HG03460 (cell line): ENCODE measurements at regions not wholly inside any gene's neighbourhood (a gene's known extent, or its start where the extent isn't known, plus 50 kb on each side); places are given as distances from the start of the nearest gene placed in this dataset.
"Not testable (repeated sequence)": the region's sequence is repeated elsewhere in the genome, so short reads cannot be mapped to it uniquely, and the experiment has no call there.

Source experiments
- ATAC-seq: cut with Tn5 transposase; IDR thresholded peaks from one replicate; pipeline ENCODE4 v1.9.1; 2021; ENCODE audit not compliant: unreplicated experiment

GRCh38 chr10:8173243-8173865 lies 118.9 kb downstream of the GATA3 start:
- ATAC-seq = no peak

GRCh38 chr10:8173866-8174243 lies 119.4 kb downstream of the GATA3 start:
- no peak for ATAC-seq

GRCh38 chr10:8174762-8175161 lies 120.3 kb downstream of the GATA3 start:
- ATAC-seq = no peak

- not testable (repeated sequence) for ATAC-seq
Observed at GRCh38 chr10:8177526-8177925, 123.0 kb downstream of the GATA3 start.

GRCh38 chr10:8179773-8180172 lies 125.3 kb downstream of the GATA3 start:
- not testable (repeated sequence) for ATAC-seq

- no peak for ATAC-seq
Observed at GRCh38 chr10:8180360-8181109, 126.0 kb downstream of the GATA3 start.

- ATAC-seq = no peak
Observed at GRCh38 chr10:8181496-8182157, 127.1 kb downstream of the GATA3 start.

- ATAC-seq = no peak
Observed at GRCh38 chr10:8182806-8183205, 128.3 kb downstream of the GATA3 start.

- ATAC-seq = no peak
Observed at GRCh38 chr10:8183241-8183704, 128.8 kb downstream of the GATA3 start.

GRCh38 chr10:8187171-8187666 lies 132.7 kb downstream of the GATA3 start:
- no peak for ATAC-seq

GRCh38 chr10:8189458-8189857 lies 135.0 kb downstream of the GATA3 start:
- ATAC-seq = no peak

- ATAC-seq = no peak
Observed at GRCh38 chr10:8192301-8192700, 137.8 kb downstream of the GATA3 start.

- no peak for ATAC-seq
Observed at GRCh38 chr10:8193546-8193945, 139.1 kb downstream of the GATA3 start.

GRCh38 chr10:8194050-8194449 lies 139.6 kb downstream of the GATA3 start:
- ATAC-seq = no peak

GRCh38 chr10:8206882-8207281 lies 152.4 kb downstream of the GATA3 start:
- no peak for ATAC-seq

- ATAC-seq = no peak
Observed at GRCh38 chr10:8211631-8212030, 157.1 kb downstream of the GATA3 start.

- ATAC-seq = no peak
Observed at GRCh38 chr10:8213735-8214134, 159.2 kb downstream of the GATA3 start.

GRCh38 chr10:8214587-8214986 lies 160.1 kb downstream of the GATA3 start:
- no peak for ATAC-seq

GRCh38 chr10:8216893-8217292 lies 162.4 kb downstream of the GATA3 start:
- no peak for ATAC-seq

GRCh38 chr10:8221451-8221850 lies 167.0 kb downstream of the GATA3 start:
- ATAC-seq = no peak

GRCh38 chr10:8224591-8224990 lies 170.1 kb downstream of the GATA3 start:
- ATAC-seq = no peak

GRCh38 chr10:8225187-8225586 lies 170.7 kb downstream of the GATA3 start:
- no peak for ATAC-seq
